GM18517 (cell line): ENCODE measurements at regions not wholly inside any gene's neighbourhood (a gene's known extent, or its start where the extent isn't known, plus 50 kb on each side); places are given as distances from the start of the nearest gene placed in this dataset.

Experiments used
- ATAC-seq: cut with Tn5 transposase; IDR thresholded peaks from one replicate; pipeline ENCODE4 v1.9.1; 2021; ENCODE audit warnings: mild to moderate bottlenecking, moderate library complexity; ENCODE audit not compliant: unreplicated experiment

DNA sequence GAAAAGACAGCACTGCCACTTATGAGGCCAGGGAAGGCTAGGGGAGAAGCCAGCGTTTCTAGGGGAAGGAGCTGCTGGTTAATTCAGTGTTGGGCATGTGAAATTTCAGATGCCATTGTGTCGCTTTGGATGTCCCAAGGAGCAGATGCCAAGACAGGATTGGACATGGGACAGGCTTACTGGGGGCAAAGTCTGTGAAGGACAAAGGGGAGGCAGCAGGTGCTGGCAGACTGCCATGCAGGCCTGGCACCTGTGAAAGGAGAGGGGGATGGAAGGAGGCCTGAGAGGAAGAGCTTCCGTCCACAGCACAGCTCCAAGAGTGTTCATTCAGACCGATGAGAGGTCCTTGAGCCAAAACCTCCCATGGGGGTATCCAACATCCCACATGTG is 255.5 kb upstream of the RPL38 start:
- no peak for ATAC-seq

DNA sequence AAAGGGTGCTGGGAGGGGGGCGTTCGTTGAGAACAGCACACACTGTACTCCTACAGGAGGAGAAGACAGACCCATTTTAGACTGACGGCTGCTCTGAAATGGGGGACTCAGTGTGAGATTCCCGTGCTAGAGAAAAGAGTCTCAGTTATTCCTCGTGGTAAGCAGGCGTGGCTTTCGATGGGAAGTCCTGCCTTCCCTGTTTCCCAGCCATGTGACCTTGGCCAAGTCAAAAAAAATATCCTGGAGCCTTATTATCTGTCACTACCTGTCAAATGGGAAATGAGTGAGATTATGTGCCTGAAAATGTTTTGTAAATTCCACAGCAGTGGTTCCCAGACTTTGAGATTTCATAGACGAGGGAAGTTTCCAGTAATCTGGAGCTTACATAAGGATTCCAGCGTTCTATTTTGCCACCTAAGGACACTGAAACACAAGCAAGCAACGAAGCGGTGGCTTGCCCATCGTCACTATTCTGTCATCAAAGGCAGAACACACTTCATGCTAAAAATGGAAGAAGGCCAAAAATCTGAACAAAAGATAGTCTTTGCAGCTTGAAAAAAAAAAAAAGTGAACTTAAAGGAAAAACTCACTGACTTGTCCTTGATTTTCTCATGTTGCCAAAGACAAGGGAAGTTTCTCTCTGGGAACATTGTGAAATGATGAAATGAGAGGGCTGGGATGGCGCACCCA is 253.4 kb upstream of the RPL38 start:
- no peak for ATAC-seq

DNA sequence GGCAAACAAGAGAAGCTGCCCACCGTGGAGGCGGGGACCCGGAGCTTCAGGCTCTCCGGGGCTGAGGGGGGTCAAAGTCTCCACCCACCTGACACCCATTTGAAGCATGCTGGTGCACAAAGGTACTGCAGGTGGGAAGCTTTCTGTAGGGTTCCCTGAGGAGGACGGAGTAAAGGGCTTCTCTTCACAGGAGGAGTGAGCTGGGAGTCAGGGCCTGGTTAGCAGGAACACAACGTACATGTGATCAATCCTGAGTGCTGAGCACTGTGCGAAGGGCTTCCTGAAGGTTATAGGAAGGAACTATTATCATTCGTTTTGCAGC is 252.9 kb upstream of the RPL38 start:
- no peak for ATAC-seq

DNA sequence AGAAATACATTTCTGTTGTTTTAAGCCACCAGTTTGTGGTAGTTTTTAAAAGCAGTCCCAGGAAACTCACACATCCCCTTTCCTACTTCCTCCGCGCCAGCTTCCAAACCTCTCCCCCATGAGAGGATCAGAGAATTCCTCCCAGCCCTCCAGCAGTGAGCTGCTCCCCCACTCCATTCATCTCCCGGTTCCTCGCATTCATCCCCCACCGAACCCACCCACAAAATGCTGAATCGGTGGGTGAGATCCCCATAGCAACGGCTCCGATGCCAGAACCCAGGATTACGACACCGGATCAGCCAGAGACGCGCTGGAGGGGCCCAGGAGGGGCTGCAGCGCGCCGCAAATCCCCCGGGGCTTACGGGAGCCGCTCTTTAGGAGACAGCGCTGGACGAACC is 251.4 kb upstream of the RPL38 start:
- no peak for ATAC-seq

DNA sequence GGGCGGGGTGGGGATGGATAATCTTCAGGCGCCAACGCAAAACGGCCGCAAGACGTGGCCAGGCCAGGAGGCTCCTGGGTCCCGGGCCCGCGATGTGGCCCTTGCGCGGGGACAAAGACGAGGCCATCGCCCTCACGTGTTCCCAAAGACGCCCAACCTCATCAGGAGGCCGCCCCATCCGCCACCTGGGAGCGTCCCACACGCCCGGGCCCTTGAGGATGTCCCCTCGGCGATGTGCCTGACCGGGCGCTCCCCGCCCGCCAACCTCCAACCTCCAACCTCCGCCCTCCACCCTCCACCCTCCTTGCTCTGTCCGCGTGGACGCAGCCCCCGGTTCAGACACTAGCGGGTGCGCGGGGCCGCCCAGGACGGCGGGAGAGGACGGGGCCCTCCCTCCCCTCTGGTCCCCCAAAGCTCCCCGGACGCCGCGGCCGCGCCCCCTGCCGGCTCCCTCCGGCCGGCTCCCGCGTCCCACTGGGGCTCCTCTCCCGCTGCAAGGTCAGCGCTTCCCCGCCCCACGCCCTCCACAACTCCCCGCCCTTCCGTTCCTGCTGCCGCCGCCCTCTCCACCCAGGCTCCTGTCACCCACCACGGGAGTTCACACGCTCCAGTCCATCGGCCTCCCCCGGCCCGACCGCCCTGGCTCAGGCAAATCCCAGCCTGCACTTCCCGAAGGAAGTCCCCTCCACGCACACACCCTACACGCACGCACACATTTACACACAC is 250.8 kb upstream of the RPL38 start:
- no peak for ATAC-seq

DNA sequence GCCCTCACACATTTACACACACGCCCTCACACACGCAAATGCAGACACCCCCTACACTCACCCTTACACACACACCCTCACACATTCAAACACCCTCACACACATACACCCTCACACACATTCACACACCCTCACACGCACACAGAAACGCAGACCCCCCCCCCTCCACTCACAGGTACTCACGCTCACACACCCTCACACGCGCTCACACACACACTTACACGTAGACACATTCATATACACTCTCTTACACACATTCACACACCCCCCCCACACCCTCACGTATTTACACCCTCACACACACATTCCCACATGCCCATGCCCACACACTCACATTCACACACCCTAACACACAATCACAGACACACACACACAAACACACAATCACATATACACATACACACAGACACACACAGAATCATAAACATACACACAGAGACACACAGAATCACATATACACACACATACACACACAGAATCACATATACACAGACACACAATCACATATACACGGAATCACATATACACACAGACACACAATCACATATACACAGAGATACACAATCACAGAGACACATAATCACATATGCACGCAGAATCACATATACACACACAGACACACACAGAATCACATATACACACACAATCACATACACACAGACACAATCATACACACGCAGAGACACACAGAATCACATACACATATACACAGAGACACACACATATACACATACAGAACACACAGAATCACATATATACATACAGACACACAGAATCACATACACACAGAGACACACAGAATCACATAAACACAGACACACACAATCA is 250.1 kb upstream of the RPL38 start:
- ATAC-seq = no peak

DNA sequence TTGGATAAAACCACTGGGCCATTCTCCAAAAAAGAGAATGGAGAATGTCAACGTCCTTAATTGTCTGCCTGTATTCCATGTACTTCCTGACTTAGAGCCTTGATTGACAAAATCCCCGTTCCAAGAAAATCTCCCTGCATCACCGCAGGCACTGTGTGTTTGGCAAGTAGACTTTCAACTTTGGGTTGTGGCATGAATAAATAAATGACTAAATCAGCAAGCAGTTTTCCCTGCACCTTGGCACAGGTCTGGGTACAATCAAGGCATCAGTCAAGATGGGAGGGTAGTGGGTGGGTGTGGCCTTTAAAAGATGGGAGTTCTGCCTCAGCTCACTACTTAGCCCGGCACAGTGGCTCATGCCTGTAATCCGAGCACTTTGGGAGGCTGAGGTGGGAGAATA is 248.5 kb upstream of the RPL38 start:
- ATAC-seq = no peak

DNA sequence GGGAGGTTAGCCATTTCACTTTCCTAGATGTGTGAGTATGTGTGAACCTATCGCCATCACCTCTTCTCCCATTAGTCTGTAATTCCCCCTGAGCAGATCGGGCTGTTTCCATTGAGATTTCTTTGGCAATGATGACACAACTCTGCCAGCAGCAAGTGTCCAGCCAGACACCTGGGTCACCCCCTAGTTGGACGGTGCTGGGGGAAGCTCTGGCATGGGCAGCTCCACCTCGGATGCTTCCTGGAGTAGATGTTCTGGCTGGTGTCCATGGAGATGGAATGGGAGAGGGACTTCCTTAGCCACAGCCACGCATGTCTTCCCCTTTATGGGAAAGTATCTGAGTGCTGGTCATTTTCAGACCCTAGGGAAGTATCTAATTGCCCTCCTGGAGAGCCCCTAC is 247.9 kb upstream of the RPL38 start:
- ATAC-seq = no peak

DNA sequence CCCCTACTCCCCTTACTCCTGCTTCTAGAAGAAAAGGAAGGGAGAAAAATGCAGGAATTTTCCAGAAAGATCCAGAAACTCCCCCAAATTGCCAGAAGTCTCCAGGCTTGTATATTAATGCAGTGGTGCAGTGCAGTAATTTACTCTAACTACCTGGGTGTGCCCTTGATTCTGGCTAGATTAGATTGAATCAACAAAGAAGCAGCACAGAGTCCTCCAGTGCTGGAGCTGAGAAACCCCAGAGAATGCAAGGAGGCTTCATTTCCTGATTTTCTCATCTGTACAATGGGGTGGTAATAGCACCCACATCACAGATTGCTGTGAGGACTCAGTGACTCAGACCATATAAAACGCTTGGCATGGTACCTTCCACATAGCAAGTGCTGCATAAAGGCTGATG is 247.3 kb upstream of the RPL38 start:
- no peak for ATAC-seq

DNA sequence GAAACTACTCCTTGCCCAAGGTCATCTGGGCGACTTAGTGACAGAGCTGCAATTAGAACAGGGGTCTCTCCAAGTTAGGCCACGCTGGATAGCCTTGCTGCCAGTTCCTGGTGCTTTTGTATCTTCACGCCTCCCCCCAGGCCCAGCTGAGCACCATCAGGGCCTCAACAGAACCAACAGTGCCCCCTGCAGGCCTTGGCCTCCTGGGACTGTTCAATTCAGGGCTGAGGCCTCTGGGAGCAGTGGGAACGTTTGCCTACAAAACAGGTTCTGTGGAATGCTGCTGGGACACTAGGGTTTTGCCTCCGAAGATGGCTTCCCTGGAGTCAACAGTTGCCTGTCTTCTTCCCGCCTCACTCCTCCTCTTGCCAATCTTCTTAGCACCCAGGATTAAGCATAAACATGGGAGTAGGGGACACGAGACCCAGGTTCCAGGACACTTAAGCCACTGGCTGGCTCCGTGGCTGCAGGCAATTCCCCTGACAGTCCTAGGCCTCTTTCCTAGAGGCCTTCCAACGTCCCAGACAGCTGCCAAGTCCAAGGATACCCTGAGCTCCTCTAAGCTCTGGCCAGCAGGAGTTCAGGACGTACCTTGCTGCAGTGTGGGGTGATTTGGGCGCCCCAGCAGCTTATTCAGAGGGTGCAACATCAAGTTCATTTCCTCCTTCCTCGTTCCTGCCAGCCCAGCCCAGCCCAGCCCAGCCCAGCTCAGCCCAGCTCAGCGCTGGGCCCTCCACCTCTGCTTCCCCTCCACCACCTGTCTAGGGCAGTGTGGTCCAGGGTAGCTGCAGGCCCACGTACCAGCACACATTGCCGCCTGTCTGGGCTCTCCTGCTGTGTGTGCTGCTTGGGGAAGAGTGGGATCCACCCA is 246.6 kb upstream of the RPL38 start:
- ATAC-seq = no peak

DNA sequence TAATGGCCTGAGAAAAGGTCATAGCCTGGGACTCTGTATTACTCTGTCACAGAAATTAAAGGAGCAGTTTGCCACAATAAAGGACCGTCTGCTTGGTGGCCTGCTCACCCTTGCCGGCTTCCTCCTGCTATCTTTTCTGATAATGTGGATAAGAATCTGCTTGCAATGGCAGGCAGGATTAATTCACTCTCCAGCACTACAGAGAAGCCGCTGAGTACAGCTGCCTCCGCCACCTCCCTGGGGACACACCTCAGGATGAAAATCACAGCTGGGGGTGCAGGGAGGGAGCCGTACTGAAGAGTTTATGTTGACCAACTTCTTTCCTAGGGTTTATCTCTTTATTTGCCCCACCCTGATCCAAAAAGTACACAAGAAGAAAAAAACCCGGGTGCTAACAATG is 245.9 kb upstream of the RPL38 start:
- ATAC-seq = no peak

DNA sequence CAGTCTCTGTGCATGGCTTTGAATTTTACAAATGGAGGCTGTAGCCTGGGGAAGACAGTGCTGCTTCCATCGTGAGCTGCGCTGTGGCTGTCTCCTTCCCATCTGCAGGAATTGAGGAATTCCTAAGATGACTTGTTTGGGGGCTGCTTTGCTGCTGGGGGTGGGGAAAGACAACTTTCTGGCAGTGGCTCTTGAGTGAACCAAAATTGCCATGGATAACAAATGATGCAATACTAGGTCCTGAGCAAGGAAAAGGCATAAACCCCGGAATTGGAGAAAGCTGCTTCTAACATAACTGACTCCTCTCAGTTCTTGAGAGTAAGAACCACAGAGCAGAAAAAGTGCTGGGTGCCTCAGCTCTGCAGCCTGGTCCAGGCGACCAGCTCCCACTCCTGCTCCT is 245.0 kb upstream of the RPL38 start:
- ATAC-seq = no peak

DNA sequence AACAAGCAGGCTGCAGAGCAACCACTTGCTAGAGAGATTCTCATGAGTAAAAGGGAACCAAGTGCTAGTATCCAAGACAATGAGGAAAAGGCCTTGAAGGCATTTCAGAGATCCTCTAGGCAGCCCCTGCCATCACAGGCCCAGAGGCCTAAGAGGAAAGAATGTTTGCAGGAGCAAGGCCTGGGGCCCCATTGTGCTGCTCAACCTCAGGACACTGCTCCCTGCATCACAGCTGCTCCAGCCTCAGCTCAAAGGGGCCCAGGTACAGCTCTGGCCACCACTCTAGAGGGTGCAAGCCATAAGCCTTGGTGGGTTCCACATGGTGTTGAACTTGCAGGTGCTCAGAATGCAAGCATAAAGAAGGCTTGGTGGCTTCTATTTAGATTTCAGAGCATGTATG is 243.0 kb upstream of the RPL38 start:
- no peak for ATAC-seq

DNA sequence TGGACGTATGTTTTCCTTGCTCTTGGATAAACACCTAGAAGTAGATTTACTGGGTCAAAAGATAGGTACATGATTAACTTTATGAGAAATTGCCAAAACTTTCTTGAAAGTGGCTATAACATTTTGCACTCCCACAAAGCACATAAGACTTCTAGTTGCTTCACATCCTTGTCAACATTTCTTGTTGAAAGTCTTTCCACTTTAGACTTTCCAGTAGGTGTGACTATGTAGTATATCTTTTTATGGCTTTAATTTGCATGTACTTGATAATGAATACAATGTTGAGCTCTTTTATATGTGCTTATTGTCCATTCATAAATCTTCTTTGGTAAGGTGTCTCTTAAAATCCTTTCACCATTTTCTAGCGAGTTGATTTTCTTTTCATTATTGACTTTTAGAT is 241.2 kb upstream of the RPL38 start:
- no peak for ATAC-seq

DNA sequence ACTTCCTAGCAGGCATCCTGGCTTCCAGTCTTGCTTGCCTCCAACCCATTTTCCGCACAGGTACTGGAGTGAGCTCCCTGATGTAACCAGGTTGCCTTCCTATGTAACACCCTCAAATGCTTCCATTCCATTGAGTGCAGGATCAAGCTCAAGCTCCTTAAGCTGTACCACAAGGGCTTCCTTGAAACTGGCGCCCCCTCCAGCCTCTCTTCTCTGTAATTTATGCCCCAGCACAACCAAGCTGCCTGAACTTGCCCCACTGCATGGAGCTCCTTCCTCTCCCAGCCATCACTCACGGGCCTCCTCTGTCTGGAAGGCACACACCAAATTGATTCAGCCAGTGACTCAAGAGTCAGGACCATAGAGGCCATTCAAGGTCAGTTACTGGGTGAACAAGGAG is 234.8 kb upstream of the RPL38 start:
- no peak for ATAC-seq

DNA sequence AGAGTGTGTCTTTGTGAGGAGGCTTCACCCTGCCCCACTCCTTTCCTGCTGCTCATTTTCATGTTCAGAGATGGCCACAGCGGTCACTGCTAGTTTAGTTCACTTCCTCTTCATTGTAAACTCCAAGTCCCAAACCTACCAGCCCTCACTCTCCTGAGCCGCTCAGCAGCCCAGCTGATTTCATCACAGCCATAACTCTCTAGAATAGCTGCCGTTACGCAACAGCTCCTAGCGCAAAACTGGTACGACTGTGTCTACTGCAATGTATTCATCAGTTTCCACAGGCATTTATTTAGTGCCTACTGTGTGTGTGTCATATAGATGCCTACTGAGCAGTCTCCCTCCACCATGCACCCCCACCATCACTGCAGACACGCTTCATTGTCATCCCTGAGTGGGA is 233.5 kb upstream of the RPL38 start:
- ATAC-seq = no peak

DNA sequence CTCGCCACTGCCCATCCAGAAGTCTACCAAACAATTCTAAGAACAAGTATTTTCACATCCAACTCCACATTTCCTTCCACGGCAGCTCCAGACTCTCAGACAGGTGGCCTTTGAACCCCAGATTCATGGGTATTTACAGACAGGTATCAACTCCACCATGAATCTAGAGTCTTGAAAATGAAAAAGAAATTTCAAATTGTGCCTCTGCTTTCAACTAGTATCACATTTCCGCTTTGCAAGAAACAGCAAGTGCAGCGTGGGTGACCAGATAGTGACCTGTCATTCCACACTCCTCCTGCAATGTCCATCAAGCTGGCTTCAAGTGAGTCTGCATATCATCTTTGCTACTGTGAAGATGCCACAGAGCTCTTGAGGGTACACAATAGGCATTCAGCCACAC is 232.4 kb upstream of the RPL38 start:
- ATAC-seq = no peak

DNA sequence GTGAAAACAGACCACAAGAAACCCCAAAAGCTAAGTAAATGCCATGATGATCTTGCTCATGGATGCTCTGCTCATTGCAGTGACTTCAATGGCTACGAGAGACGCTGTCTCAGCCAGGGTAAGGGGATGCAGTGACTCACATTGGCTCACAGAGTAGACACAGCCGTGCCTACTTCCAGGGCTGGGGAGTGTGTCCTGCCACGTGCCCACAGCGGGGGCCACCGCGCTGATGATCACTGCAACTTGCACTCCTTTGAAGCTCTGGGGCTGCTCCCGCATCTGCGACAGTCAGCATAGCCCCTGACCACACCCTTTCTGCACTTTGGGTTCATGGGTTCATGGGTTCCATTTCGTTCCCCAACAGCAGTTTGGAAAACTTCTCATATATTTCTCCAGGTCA is 231.4 kb upstream of the RPL38 start:
- no peak for ATAC-seq

DNA sequence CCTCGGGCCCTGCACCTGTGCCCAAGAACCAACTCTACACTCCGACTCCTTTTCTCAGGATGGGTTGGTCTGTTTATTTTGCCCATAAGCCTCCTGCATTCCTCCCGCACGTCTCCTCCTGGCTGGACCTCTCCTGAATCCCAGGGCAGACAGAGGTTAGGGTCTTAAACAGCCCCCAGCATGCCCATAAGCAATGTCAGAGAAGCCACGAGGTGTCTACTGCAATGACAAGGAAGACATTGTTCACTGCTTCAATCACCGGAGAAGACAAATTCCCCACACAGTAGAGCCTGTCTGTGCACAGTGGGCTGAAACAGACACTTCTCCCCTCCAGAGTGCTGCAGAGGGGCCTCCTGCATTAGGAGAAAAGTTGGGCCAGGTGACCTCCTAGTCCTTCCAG is 230.6 kb upstream of the RPL38 start:
- ATAC-seq = no peak

DNA sequence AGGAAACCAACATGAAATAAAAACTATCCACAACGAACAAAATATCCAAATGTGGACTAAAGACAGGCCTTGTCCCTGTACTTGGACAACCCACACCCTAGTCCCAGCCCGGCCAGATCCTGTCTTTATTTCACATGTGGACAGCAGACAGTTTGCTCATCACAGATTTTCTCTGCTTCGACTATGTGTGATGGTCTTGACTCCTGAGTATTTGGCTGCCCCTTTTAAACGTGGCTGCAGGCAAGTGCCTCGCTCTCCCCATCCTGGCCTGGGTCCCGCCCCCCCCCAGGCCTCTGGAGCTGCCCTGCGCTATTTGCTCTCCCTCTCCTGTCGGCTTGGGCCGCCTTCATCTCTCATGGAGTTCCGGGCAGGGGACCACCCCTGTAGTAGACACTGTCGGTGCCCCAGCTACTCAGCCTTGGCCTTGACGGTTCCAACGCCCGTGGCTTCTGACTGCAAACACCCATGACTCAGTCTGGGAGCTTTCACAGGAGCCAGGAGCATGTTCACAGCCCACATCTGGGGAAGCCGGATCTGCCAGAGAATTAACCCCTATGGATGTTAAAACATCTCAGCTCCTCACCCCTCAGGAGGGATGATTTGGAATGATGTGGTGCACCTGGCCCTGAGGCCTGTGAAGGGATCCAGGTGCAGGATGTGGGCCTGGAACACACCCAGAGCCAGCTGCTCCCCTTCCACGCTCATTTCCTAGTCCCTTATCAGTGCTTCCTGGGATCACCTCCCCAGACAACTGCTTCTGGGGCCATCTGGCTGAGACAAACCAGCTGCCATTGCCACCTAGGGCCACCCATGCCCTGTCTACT is 229.7 kb upstream of the RPL38 start:
- no peak for ATAC-seq
